ENCODE measurements at regions not wholly inside any gene's neighbourhood (a gene's known extent, or its start where the extent isn't known, plus 50 kb on each side); places are given as distances from the start of the nearest gene placed in this dataset.

DNA sequence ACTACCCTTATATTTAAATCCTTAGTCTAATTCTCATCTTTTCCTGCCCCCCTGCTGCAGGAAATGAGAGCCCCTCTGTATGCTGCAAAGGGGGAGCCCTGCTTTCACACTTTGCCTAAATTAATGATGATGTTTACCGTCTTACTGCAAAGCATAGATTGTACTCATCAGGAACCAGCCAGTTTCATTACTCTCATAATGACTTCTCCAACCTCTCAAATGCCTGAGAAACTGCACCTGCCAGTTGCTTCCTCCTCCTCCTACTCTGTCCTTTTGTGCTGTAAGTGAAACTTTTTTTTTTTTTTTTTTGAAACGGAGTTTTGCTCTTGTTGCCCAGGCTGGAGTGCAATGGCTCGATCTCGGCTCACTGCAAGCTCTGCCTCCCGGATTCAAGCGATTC is 101.7 kb downstream of the ADSS2 start:
- intact Hi-C loops (cut with DNase I, micrococcal nuclease), result no loop called here
- DNase-seq, result no peak
- no peak for TF ChIP-seq CTCF (IDR thresholded peaks at IDR 0.05)
- Histone ChIP-seq H3K4me1 (ENCODE audit: low read depth) (peaks cover 47% of the 10 kb centered on the region), H3K4me3 (no peak overlapping the region), H3K36me3 (ENCODE audit: low read depth) (no peaks in the 10 kb centered on the region), H3K9me3 (no peaks in the 10 kb centered on the region)
- ATAC-seq, result peak; percentile 37

DNA sequence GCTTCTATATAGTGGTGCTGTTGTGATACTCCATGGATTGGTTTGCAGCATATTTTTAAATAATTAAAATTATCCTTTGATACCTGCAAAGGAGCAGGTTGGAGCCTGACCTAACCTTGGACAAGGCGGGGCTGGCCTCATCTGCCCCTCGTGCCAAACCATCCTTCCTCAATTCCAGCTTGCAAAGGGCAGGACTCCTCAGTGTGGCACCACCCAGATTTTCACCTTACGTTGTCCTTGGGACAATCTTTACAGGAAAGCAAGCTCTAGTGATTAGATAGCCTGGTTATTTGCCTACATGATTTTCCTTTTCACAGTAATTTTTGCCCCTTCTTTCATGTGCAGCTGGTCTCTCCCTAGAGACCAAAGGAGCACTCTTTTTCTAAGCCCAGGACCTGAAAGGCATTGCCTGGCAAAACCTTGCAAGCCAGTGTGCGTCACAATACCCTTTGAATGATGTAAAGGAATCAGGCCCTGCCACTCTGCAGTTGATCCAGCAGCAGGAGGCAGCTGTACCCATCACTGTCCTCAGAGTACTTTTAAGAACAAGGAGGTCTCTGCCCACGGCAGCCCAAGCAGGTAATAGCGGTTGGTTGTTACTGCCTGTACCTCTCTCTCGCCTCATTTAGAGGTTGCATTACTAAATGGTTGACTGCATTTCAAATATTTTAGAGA is 99.4 kb downstream of the ADSS2 start:
- Histone ChIP-seq H3K9me3 (no peaks in the 10 kb centered on the region), H3K4me3 (no peak overlapping the region), H3K36me3 (ENCODE audit: low read depth) (no peaks in the 10 kb centered on the region), H3K4me1 (ENCODE audit: low read depth) (peaks cover 42% of the 10 kb centered on the region)
- intact Hi-C loops (cut with DNase I, micrococcal nuclease), result no loop called here
- ATAC-seq (peak; percentile 34), DNase-seq (peak in 2 of 3 donors; percentile 56 to 59)
- no peak for TF ChIP-seq CTCF (IDR thresholded peaks at IDR 0.05)

DNA sequence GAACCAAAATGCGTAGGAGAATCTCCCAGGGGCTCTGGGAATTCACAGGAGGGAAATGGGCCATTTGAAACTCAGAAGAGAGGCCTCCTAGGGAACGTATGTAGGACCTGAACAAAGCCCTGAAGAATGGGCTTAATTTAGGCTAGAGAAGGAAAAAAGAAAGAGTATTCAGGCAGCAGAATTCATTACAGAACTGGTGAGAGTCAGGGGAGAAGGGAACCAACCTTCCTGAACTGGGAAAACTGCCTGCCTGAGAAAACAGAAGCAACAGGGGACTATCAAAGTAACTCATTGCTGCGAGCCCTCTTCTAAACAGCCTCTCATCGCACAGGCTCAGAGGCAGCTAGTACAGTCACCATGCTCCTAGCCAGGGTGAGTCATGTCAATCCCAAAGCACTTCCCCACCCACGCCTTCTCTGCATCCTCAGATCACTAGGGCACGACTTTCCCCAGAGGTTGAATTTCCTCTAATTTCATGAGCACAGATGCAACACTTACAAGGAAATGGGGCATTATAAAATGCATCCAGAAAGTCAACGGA is 98.1 kb downstream of the ADSS2 start:
- no peaks in the 10 kb centered on the region for H3K9me3 ChIP-seq
- ATAC-seq (peak; percentile 96), DNase-seq (peak; percentile 55 to 69 (median 69))
- no peak for TF ChIP-seq CTCF (IDR thresholded peaks at IDR 0.05)
- peaks cover 39% of the 10 kb centered on the region for H3K4me1 ChIP-seq (ENCODE audit: low read depth)
- H3K4me3 ChIP-seq, result no peak overlapping the region
- no peaks in the 10 kb centered on the region for H3K36me3 ChIP-seq (ENCODE audit: low read depth)
- intact Hi-C loops (cut with DNase I, micrococcal nuclease), result no loop called here

GRCh38 chr1:244354810-244355278 is 96.9 kb downstream of the ADSS2 start:
- intact Hi-C loops (cut with DNase I, micrococcal nuclease), result no loop called here
- Histone ChIP-seq H3K9me3 (no peaks in the 10 kb centered on the region), H3K4me1 (ENCODE audit: low read depth) (peaks cover 27% of the 10 kb centered on the region), H3K4me3 (no peak overlapping the region), H3K36me3 (ENCODE audit: low read depth) (no peaks in the 10 kb centered on the region)
- no peak for ATAC-seq
- no peak for DNase-seq
- no peak for TF ChIP-seq CTCF (IDR thresholded peaks at IDR 0.05)

DNA sequence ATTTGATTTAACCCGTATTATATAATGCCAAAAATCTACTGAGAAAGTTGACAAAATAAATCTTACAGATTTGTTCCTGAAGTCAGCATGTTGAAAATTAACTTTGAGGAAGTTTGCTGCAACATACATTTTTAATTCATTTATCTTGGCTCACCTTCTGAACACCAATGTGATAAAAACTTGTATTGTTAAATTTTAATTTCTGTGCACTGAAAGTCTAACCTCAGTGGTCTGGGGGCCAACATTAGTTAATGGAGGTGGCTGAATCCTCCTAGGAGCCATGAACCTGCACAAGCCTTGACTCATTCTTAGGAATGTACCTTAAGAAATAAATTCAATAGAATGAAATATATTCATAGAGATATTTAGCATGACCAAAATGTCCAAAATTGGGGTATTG is 95.3 kb downstream of the ADSS2 start:
- ATAC-seq (no peak), DNase-seq (no peak)
- Histone ChIP-seq H3K36me3 (ENCODE audit: low read depth) (no peaks in the 10 kb centered on the region), H3K9me3 (no peaks in the 10 kb centered on the region), H3K4me1 (ENCODE audit: low read depth) (peaks cover 19% of the 10 kb centered on the region), H3K4me3 (no peak overlapping the region)
- TF ChIP-seq CTCF (IDR thresholded peaks at IDR 0.05), result no peak
- intact Hi-C loops (cut with DNase I, micrococcal nuclease), result no loop called here
